Thyroid gland (tissue), 4 donors: ENCODE measurements at regions not wholly inside any gene's neighbourhood (a gene's known extent, or its start where the extent isn't known, plus 50 kb on each side); places are given as distances from the start of the nearest gene placed in this dataset.

Experiments
- CTCF ChIP-seq, 6 experiments: fragments of 200-600 bp in 3 of 6; fragments of 450-650 bp in 3 of 6; sonication (generic) in 3 of 6; IDR thresholded peaks; one replicate each; pipeline ENCODE4 v1.5.1; 2016 to 2019; ENCODE audit warnings: antibody characterized with exemption in 6 of 6, mild to moderate bottlenecking in 2 of 6, inconsistent platforms in 1 of 6, moderate library complexity in 1 of 6
- POLR2A ChIP-seq, 2 donors: fragments of 450-650 bp; IDR thresholded peaks; one replicate each; pipeline ENCODE4 v1.6.1; 2017; ENCODE audit warnings: antibody characterized with exemption in 2 of 2, mild to moderate bottlenecking in 2 of 2, moderate library complexity in 1 of 2

GRCh38 chr1:13941315-13941714, 241.3 kb downstream of the PRDM2 start:
- no peak for TF ChIP-seq CTCF (IDR thresholded peaks at IDR 0.05)
- no peak for TF ChIP-seq POLR2A (IDR thresholded peaks at IDR 0.05)
